Neural crest cell (in vitro differentiated cells): ENCODE measurements at regions not wholly inside any gene's neighbourhood (a gene's known extent, or its start where the extent isn't known, plus 50 kb on each side); places are given as distances from the start of the nearest gene placed in this dataset.
"Not testable (repeated sequence)": the region's sequence is repeated elsewhere in the genome, so short reads cannot be mapped to it uniquely, and the experiment has no call there.

Source experiments
- DNase-seq: peaks from one replicate; pipeline ENCODE4 v3.0.0; 2021; ENCODE audit warnings: low read depth, mixed read lengths, low spot score
- H3K27ac Mint-ChIP-seq: one replicate; pipeline ENCODE4 v1.8.0; 2021; ENCODE audit warnings: mild to moderate bottlenecking, mixed read lengths; ENCODE audit not compliant: unreplicated experiment
- H3K27me3 Mint-ChIP-seq: 2 replicates; pipeline ENCODE4 v1.8.0; 2021; ENCODE audit warnings: low read depth, mild to moderate bottlenecking, mixed read lengths
- H3K36me3 Mint-ChIP-seq: 2 replicates; pipeline ENCODE4 v1.8.0; 2021; ENCODE audit warnings: low read depth, mild to moderate bottlenecking, mixed read lengths
- H3K4me1 Mint-ChIP-seq: 2 replicates; pipeline ENCODE4 v1.8.0; 2021; ENCODE audit warnings: mixed read lengths
- H3K4me3 Mint-ChIP-seq: one replicate; pipeline ENCODE4 v1.8.0; 2021; ENCODE audit warnings: mild to moderate bottlenecking, mixed read lengths
- H3K9me3 Mint-ChIP-seq: 2 replicates; pipeline ENCODE4 v1.8.0; 2021; ENCODE audit warnings: mixed read lengths
- CTCF ChIP-seq: fragments of 200-600 bp; sonication (generic); conservative IDR thresholded peaks from 2 replicates; pipeline ENCODE4 v1.5.0; 2021; ENCODE audit warnings: antibody characterized with exemption, mild to moderate bottlenecking

DNA sequence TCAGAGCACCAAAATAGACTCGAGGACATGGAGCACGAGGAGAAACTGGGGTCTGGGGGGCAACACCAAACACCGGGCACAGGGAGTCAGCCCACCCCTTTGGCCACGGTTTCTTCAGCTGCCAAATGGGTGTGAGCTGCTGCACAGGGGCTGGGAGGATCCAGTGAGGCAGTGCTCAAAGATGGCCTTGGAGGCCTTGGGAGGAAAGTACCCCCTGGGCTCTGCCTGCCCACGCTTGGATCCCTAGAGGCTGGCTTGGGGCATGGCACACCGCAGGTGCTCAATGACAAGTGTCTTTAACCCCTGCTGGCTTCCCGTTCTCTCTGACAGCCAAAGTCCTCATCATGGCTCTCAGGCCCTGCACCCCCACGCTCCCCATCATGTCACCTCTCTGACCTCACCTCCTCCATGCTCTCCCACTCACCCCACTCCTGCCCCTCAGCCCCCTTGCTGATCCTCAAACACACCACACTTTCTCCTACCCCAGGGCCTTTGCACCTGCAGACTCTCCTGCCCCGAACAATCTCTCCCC, 190.3 kb downstream of the ANKRD60 start:
- peaks cover 18% of the 10 kb centered on the region for H3K4me1 Mint-ChIP-seq
- peaks cover 12% of the 10 kb centered on the region for H3K27me3 Mint-ChIP-seq
- TF ChIP-seq CTCF: no peak
- H3K27ac Mint-ChIP-seq: no peak overlapping the region
- no peaks in the 10 kb centered on the region for H3K9me3 Mint-ChIP-seq
- no peak for DNase-seq
- H3K4me3 Mint-ChIP-seq: no peak overlapping the region
- no peaks in the 10 kb centered on the region for H3K36me3 Mint-ChIP-seq

- Mint-ChIP-seq H3K4me3 (no peak overlapping the region), H3K9me3 (no peaks in the 10 kb centered on the region), H3K27ac (peak overlapping the region; percentile 64), H3K27me3 (peaks cover 9% of the 10 kb centered on the region), H3K36me3 (no peaks in the 10 kb centered on the region), H3K4me1 (peaks cover 18% of the 10 kb centered on the region)
- no peak for TF ChIP-seq CTCF
- no peak for DNase-seq
Observed at GRCh38 chr20:58037631-58038030, 190.8 kb downstream of the ANKRD60 start.

DNA sequence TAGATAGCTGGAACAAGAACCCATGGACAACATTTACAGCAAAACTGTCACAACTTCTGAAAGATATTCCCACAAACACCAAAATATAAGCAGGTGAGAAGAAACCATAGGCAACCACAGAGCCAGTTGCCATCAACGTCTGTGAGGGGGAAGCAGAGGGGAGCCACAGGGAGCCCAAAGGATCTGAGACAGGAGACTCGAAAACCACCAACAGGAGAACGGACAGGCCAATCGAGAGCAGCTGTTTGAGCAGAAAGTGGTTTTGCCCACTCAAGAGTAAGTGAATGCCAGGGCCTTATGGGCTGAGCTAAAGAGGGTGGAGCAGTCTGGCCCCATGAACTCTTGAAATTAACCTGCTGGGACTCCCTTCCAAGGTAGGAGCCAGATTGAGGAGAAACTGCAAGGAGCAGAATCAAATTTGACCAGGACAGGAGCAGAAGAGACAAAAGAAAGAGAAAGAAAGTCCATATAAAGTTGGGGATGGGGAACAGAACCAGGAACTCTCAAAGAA, 195.4 kb downstream of the ANKRD60 start:
- Mint-ChIP-seq H3K27me3 (peaks cover 28% of the 10 kb centered on the region), H3K27ac (no peak overlapping the region), H3K4me3 (no peak overlapping the region), H3K36me3 (no peaks in the 10 kb centered on the region), H3K9me3 (no peaks in the 10 kb centered on the region), H3K4me1 (no peaks in the 10 kb centered on the region)
- TF ChIP-seq CTCF: no peak
- no peak for DNase-seq

DNA sequence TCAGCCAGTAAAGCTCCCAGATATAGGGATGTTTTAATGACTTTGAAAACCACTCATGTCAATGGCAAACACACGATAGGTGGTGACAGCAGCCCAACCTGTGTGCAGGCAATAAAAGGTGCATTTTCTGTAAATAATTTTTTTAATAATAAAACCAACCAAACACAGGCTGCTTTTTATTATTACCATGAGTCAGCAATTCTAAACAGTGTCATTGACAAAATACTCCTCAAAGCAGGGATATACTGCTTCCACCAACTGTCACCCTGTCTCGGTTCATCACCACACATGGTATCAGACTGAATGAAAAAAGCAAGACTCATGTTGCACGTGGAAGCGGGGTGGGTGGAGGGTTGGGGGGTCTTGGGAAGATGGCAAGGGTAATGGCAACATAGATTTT, 195.9 kb downstream of the ANKRD60 start:
- Mint-ChIP-seq H3K27ac (no peak overlapping the region), H3K27me3 (peaks cover 31% of the 10 kb centered on the region), H3K4me3 (no peak overlapping the region), H3K36me3 (no peaks in the 10 kb centered on the region), H3K4me1 (no peaks in the 10 kb centered on the region), H3K9me3 (no peaks in the 10 kb centered on the region)
- no peak for TF ChIP-seq CTCF
- no peak for DNase-seq

- H3K27ac Mint-ChIP-seq, H3K36me3 Mint-ChIP-seq, H3K4me1 Mint-ChIP-seq, DNase-seq, H3K9me3 Mint-ChIP-seq, H3K4me3 Mint-ChIP-seq: not testable (repeated sequence)
- peaks cover 37% of the 10 kb centered on the region for H3K27me3 Mint-ChIP-seq
Observed at GRCh38 chr20:58031350-58031749, 197.1 kb downstream of the ANKRD60 start.

GRCh38 chr20:58028123-58028522, 200.3 kb downstream of the ANKRD60 start:
- no peak for DNase-seq
- H3K27me3 Mint-ChIP-seq: peaks cover 31% of the 10 kb centered on the region
- no peak overlapping the region for H3K27ac Mint-ChIP-seq
- TF ChIP-seq CTCF: no peak
- H3K4me1 Mint-ChIP-seq: no peaks in the 10 kb centered on the region
- H3K9me3 Mint-ChIP-seq: no peaks in the 10 kb centered on the region
- no peak overlapping the region for H3K4me3 Mint-ChIP-seq
- H3K36me3 Mint-ChIP-seq: no peaks in the 10 kb centered on the region
